IMR-90 (cell line): ENCODE measurements at regions not wholly inside any gene's neighbourhood (a gene's known extent, or its start where the extent isn't known, plus 50 kb on each side); places are given as distances from the start of the nearest gene placed in this dataset.

Experiments used
- ATAC-seq: fragments of 200-7000 bp; cut with Tn5 transposase; 2 replicates; pipeline ENCODE4 v1.9.1; 2020; ENCODE audit warnings: low read depth, mild to moderate bottlenecking, moderate library complexity
- BruUV-seq: library from RNA; stranded (reverse); fragments of 400-500 nt; replicated peaks from 2 replicates; lab custom pipeline; 2021; lab: Mats Ljungman, UMichigan
- CTCF ChIA-PET: fragments of 300-600 bp; formaldehyde crosslinking; extraction: SDS; loops from one replicate; lab custom pipeline; 2021; ENCODE audit warnings: antibody characterized with exemption; lab: Yijun Ruan, JAX
- POLR2A ChIA-PET: fragments of 300-600 bp; sonication (Branson Sonifier 250); formaldehyde crosslinking; loops from one replicate; lab custom pipeline; 2022; ENCODE audit warnings: antibody characterized with exemption; ENCODE audit not compliant: unreplicated experiment; lab: Charles Lee
- DNase-seq: peaks from one replicate; pipeline ENCODE4 v3.0.0; 2013
- H2AFZ ChIP-seq: replicated peaks from 2 replicates; pipeline ENCODE3; 2013; ENCODE audit warnings: low read length, mild to moderate bottlenecking; ENCODE audit not compliant: poor library complexity
- H2AK5ac ChIP-seq: 2 replicates; pipeline ENCODE4 v1.6.1; 2013; ENCODE audit warnings: low read depth, low read length, inconsistent platforms
- H2AK9ac ChIP-seq: replicated peaks from 2 replicates; pipeline ENCODE3; 2013; ENCODE audit warnings: mild to moderate bottlenecking, low read depth, low read length, moderate library complexity; ENCODE audit not compliant: poor library complexity
- H2BK120ac ChIP-seq: 2 replicates; pipeline ENCODE4 v1.6.1; 2013; ENCODE audit warnings: low read depth, low read length, inconsistent platforms
- H2BK15ac ChIP-seq: 3 replicates; pipeline ENCODE4 v1.6.1; 2013; ENCODE audit warnings: low read depth, low read length, inconsistent platforms
- H2BK20ac ChIP-seq: 2 replicates; pipeline ENCODE4 v1.6.1; 2013; ENCODE audit warnings: low read depth, mild to moderate bottlenecking, inconsistent platforms, low read length, moderate library complexity
- H2BK5ac ChIP-seq: 2 replicates; pipeline ENCODE4 v1.6.1; 2013; ENCODE audit warnings: mild to moderate bottlenecking, low read depth, low read length, inconsistent platforms; ENCODE audit not compliant: poor library complexity, severe bottlenecking
- H3K14ac ChIP-seq: replicated peaks from 2 replicates; pipeline ENCODE4 v1.6.1; 2013; ENCODE audit warnings: low read depth, low read length, inconsistent platforms
- H3K18ac ChIP-seq: 2 replicates; pipeline ENCODE4 v1.6.1; 2013; ENCODE audit warnings: low read depth, low read length, control low read depth
- H3K23ac ChIP-seq: 2 replicates; pipeline ENCODE4 v1.6.1; 2013; ENCODE audit warnings: low read depth, low read length, inconsistent platforms
- H3K27ac ChIP-seq: 2 replicates; pipeline ENCODE4 v1.5.1; 2013; ENCODE audit warnings: mild to moderate bottlenecking, control low read depth, low read length; ENCODE audit not compliant: insufficient read depth
- H3K27me3 ChIP-seq: 2 replicates; pipeline ENCODE4 v1.6.1; 2013; ENCODE audit warnings: low read length; ENCODE audit not compliant: control insufficient read depth, insufficient read depth
- H3K36me3 ChIP-seq: 2 replicates; pipeline ENCODE4 v1.6.1; 2013; ENCODE audit warnings: low read length, mixed read lengths; ENCODE audit not compliant: control insufficient read depth, insufficient read depth
- H3K4ac ChIP-seq: 2 replicates; pipeline ENCODE4 v1.6.1; 2013; ENCODE audit warnings: low read depth, low read length, inconsistent platforms
- H3K4me1 ChIP-seq: 2 replicates; pipeline ENCODE4 v1.6.1; 2013; ENCODE audit warnings: low read length, mixed read lengths; ENCODE audit not compliant: control insufficient read depth, insufficient read depth
- H3K4me2 ChIP-seq: 2 replicates; pipeline ENCODE4 v1.6.1; 2013; ENCODE audit warnings: low read depth, mild to moderate bottlenecking, control low read depth, low read length, moderate library complexity
- H3K4me3 ChIP-seq: 2 replicates; pipeline ENCODE4 v1.5.1; 2013; ENCODE audit warnings: low read depth, mild to moderate bottlenecking, control low read depth, low read length, moderate library complexity; ENCODE audit not compliant: insufficient read depth
- H3K56ac ChIP-seq: 2 replicates; pipeline ENCODE4 v1.6.1; 2013; ENCODE audit warnings: low read length, inconsistent platforms; ENCODE audit not compliant: insufficient read depth; ENCODE audit errors: extremely low read depth
- H3K79me1 ChIP-seq, 2 experiments: 2 replicates each; pipeline ENCODE4 v1.6.1; 2013; ENCODE audit warnings: low read length in 2 of 2, inconsistent platforms in 1 of 2, low read depth in 1 of 2
- H3K9ac ChIP-seq: 2 replicates; pipeline ENCODE4 v1.6.1; 2013; ENCODE audit warnings: low read depth, low read length, control low read depth
- H3K9me1 ChIP-seq: 2 replicates; pipeline ENCODE4 v1.6.1; 2013; ENCODE audit warnings: low read length, inconsistent platforms; ENCODE audit not compliant: insufficient read depth
- H3K9me3 ChIP-seq: 2 replicates; pipeline ENCODE4 v1.6.1; 2013; ENCODE audit warnings: low read length; ENCODE audit not compliant: control insufficient read depth, insufficient read depth
- H4K20me1 ChIP-seq: 2 replicates; pipeline ENCODE4 v1.6.1; 2013; ENCODE audit warnings: low read length, inconsistent platforms; ENCODE audit not compliant: insufficient read depth
- H4K5ac ChIP-seq: 2 replicates; pipeline ENCODE4 v1.6.1; 2013; ENCODE audit warnings: mild to moderate bottlenecking, low read depth, low read length, control low read depth
- H4K8ac ChIP-seq, 2 experiments: 2 replicates each; pipeline ENCODE4 v1.6.1; 2013; ENCODE audit warnings: low read depth in 2 of 2, low read length in 2 of 2, control low read depth in 1 of 2, inconsistent platforms in 1 of 2
- H4K91ac ChIP-seq: 2 replicates; pipeline ENCODE4 v1.6.1; 2013; ENCODE audit warnings: low read depth, low read length, inconsistent platforms; ENCODE audit not compliant: insufficient read depth
- BHLHE40 ChIP-seq: fragments of 150-350 bp; IDR thresholded peaks from 2 replicates; pipeline ENCODE4 v1.6.1; 2016; ENCODE audit warnings: mild to moderate bottlenecking, low read depth, low read length
- FOS ChIP-seq: fragments of 150-350 bp; IDR thresholded peaks from 2 replicates; pipeline ENCODE4 v1.6.1; 2016; ENCODE audit warnings: low read depth, low read length
- POLR2A ChIP-seq: IDR thresholded peaks from 2 replicates; pipeline ENCODE4 v1.6.1; 2012; ENCODE audit warnings: mild to moderate bottlenecking, low read depth, low read length
- RFX5 ChIP-seq: IDR thresholded peaks from 2 replicates; pipeline ENCODE4 v1.8.0; 2012; ENCODE audit warnings: low read depth, mild to moderate bottlenecking, low read length, moderate library complexity
- WGBS, 2 experiments: methylation state at CpG; one replicate each; pipeline versions ENCODE4 v1.1.5 to v1.1.7; 2013; ENCODE audit warnings: missing lambda C conversion rate in 2 of 2; ENCODE audit not compliant: insufficient read length in 1 of 2; ENCODE audit errors: extremely low coverage in 2 of 2; 5-methylcytosine and 5-hydroxymethylcytosine counted together
- dilution Hi-C: fragments of 300-500 bp; cut with HindIII; formaldehyde crosslinking; loops from one replicate; pipeline ENCODE4 v1.14.3; 2018; ENCODE audit warnings: low sequenced_read_pairs; ENCODE audit not compliant: unreplicated experiment
- in situ Hi-C: fragments of 300-500 bp; cut with MboI; formaldehyde crosslinking; loops from 3 replicates; pipeline ENCODE4 v1.14.3; 2019; ENCODE audit warnings: low sequenced_read_pairs, inconsistent platforms, mixed read lengths
- intact Hi-C: fragments of 100-400 bp; cut with micrococcal nuclease; formaldehyde crosslinking; loops from 2 replicates; pipeline ENCODE4 v1.10.0; 2022

GRCh38 chr4:15164571-15164970 is 162.3 kb downstream of the CPEB2 start:
- no peak overlapping the region for H3K27ac ChIP-seq
- H3K14ac ChIP-seq: no peak overlapping the region
- H3K36me3 ChIP-seq: no peaks in the 10 kb centered on the region
- in situ Hi-C loops: loop anchor here (10.0 kb wide), 1 partner anchor 1510 kb away; no protein-coding TSS in a partner anchor
- no peak overlapping the region for H2AK9ac ChIP-seq
- H2BK5ac ChIP-seq: no peak overlapping the region
- no peak overlapping the region for H2AK5ac ChIP-seq
- H3K4me1 ChIP-seq: peaks cover 2% of the 10 kb centered on the region; the same call in 1 of the 2 replicates
- H3K4me2 ChIP-seq: no peak overlapping the region
- peak; percentile 42 for ATAC-seq
- H3K9ac ChIP-seq: no peak overlapping the region
- TF ChIP-seq POLR2A: no peak
- no peak for TF ChIP-seq BHLHE40
- TF ChIP-seq RFX5: no peak
- no peak for TF ChIP-seq FOS
- H3K4me3 ChIP-seq: no peak overlapping the region
- dilution Hi-C loops: no loop called here
- H3K23ac ChIP-seq: no peak overlapping the region
- peak; percentile 27 for DNase-seq
- intact Hi-C loops: loop anchor here (5.0 kb wide), 1 partner anchor 1512 kb away; no protein-coding TSS in a partner anchor
- no TSS peak for BruUV-seq
- no peak overlapping the region for H3K18ac ChIP-seq
- H2BK120ac ChIP-seq: no peak overlapping the region
- no peak overlapping the region for H3K56ac ChIP-seq
- H4K8ac ChIP-seq: no peak overlapping the region
- 71% methylated on average over 2 of the region's 3 CpGs; no CpG with 5 or more reads in 1 of the 2 experiments for WGBS, 2 experiments
- no peak overlapping the region for H2BK15ac ChIP-seq
- no peak overlapping the region for H4K5ac ChIP-seq
- H2AFZ ChIP-seq: no peak overlapping the region
- no peak overlapping the region for H3K4ac ChIP-seq
- H4K20me1 ChIP-seq: no peaks in the 10 kb centered on the region
- H3K9me1 ChIP-seq: no peaks in the 10 kb centered on the region
- H3K9me3 ChIP-seq: no peaks in the 10 kb centered on the region
- H3K27me3 ChIP-seq: peaks cover 5% of the 10 kb centered on the region
- ChIA-PET CTCF (no interaction called here), POLR2A (no interaction called here)
- no peak overlapping the region for H2BK20ac ChIP-seq
- no peak overlapping the region for H4K91ac ChIP-seq
- no peaks in the 10 kb centered on the region for H3K79me1 ChIP-seq
